ENCODE measurements at regions not wholly inside any gene's neighbourhood (a gene's known extent, or its start where the extent isn't known, plus 50 kb on each side); places are given as distances from the start of the nearest gene placed in this dataset.
A peak's percentile ranks its signal among the peaks of the same experiment; 100 is the strongest.

GRCh38 chr18:56380685-56381084 is 257.7 kb downstream of the TXNL1 start:
- H3K36me3 ChIP-seq (ENCODE audit: low read depth, missing control alignments) = no peaks in the 10 kb centered on the region
- no peak overlapping the region for H3K27ac ChIP-seq
- peak overlapping the region in 1 of 2 donors; percentile 3 for H3K4me3 ChIP-seq
- peaks cover 10% of the 10 kb centered on the region for H3K4me1 ChIP-seq
- no peaks in the 10 kb centered on the region for H3K9me3 ChIP-seq
- no peak for TF ChIP-seq POLR2A (IDR thresholded peaks at IDR 0.05)
- no peak for TF ChIP-seq CTCF (IDR thresholded peaks at IDR 0.05)
- intact Hi-C loops (cut with DNase I; ENCODE audit: low total_unique reads) = no loop called here
- no peak for DNase-seq
- 41 to 73% methylated on average over 8 of the region's 8 CpGs for WGBS, 2 donors
- no peaks in the 10 kb centered on the region for H3K27me3 ChIP-seq

- WGBS, 2 donors = 28 to 35% methylated on average over 6 of the region's 6 CpGs
- Histone ChIP-seq H3K27me3 (no peaks in the 10 kb centered on the region), H3K4me3 (peak overlapping the region in 1 of 2 donors; percentile 29), H3K9me3 (no peaks in the 10 kb centered on the region), H3K27ac (peak overlapping the region; percentile 63 to 78), H3K36me3 (ENCODE audit: low read depth, missing control alignments) (no peaks in the 10 kb centered on the region), H3K4me1 (peaks cover 10% of the 10 kb centered on the region)
- TF ChIP-seq POLR2A (IDR thresholded peaks at IDR 0.05) (no peak), CTCF (IDR thresholded peaks at IDR 0.05) (no peak)
- intact Hi-C loops (cut with DNase I; ENCODE audit: low total_unique reads) = no loop called here
- no peak for DNase-seq
Measured at GRCh38 chr18:56379256-56379655, 259.1 kb downstream of the TXNL1 start.

- intact Hi-C loops (cut with DNase I; ENCODE audit: low total_unique reads) = no loop called here
- no peaks in the 10 kb centered on the region for H3K9me3 ChIP-seq
- H3K36me3 ChIP-seq (ENCODE audit: low read depth, missing control alignments) = no peaks in the 10 kb centered on the region
- DNase-seq = peak; percentile 32
- TF ChIP-seq CTCF (IDR thresholded peaks at IDR 0.05) (no peak), POLR2A (IDR thresholded peaks at IDR 0.05) (no peak)
- H3K27ac ChIP-seq = peak overlapping the region; percentile 36 to 51
- no peak overlapping the region for H3K4me3 ChIP-seq
- WGBS, 2 donors = 34 to 44% methylated on average over 9 of the region's 9 CpGs
- no peaks in the 10 kb centered on the region for H3K27me3 ChIP-seq
- peaks cover 10% of the 10 kb centered on the region for H3K4me1 ChIP-seq
Measured at GRCh38 chr18:56377231-56377630, 261.2 kb downstream of the TXNL1 start.

GRCh38 chr18:56374007-56374655 is 264.3 kb downstream of the TXNL1 start:
- H3K4me3 ChIP-seq = no peak overlapping the region
- peaks cover 5% of the 10 kb centered on the region for H3K4me1 ChIP-seq
- WGBS, 2 donors = 49 to 58% methylated on average over 3 of the region's 3 CpGs
- intact Hi-C loops (cut with DNase I; ENCODE audit: low total_unique reads) = no loop called here
- TF ChIP-seq POLR2A (IDR thresholded peaks at IDR 0.05) (no peak), CTCF (IDR thresholded peaks at IDR 0.05) (no peak)
- no peak overlapping the region for H3K27ac ChIP-seq
- no peaks in the 10 kb centered on the region for H3K9me3 ChIP-seq
- DNase-seq = no peak
- no peaks in the 10 kb centered on the region for H3K36me3 ChIP-seq (ENCODE audit: low read depth, missing control alignments)
- H3K27me3 ChIP-seq = no peaks in the 10 kb centered on the region

- no peaks in the 10 kb centered on the region for H3K27me3 ChIP-seq
- H3K4me3 ChIP-seq = no peak overlapping the region
- no peak for DNase-seq
- TF ChIP-seq CTCF (IDR thresholded peaks at IDR 0.05) = no peak
- TF ChIP-seq POLR2A (IDR thresholded peaks at IDR 0.05) = no peak
- WGBS, 2 donors = 90 to 94% methylated on average over 2 of the region's 2 CpGs
- no peaks in the 10 kb centered on the region for H3K9me3 ChIP-seq
- H3K27ac ChIP-seq = no peak overlapping the region
- intact Hi-C loops (cut with DNase I; ENCODE audit: low total_unique reads) = no loop called here
- no peaks in the 10 kb centered on the region for H3K36me3 ChIP-seq (ENCODE audit: low read depth, missing control alignments)
- peaks cover 5% of the 10 kb centered on the region for H3K4me1 ChIP-seq
Measured at GRCh38 chr18:56373601-56374000, 264.8 kb downstream of the TXNL1 start.
